ENCODE measurements at regions not wholly inside any gene's neighbourhood (a gene's known extent, or its start where the extent isn't known, plus 50 kb on each side); places are given as distances from the start of the nearest gene placed in this dataset.

- Histone ChIP-seq H3K36me3 (no peaks in the 10 kb centered on the region), H3K27me3 (no peaks in the 10 kb centered on the region), H3K4me1 (peaks cover 12 to 22% of the 10 kb centered on the region in 2 donors), H3K4me3 (no peak overlapping the region), H3K27ac (peak overlapping the region; percentile 6 to 65), H3K9me3 (no peaks in the 10 kb centered on the region)
- intact Hi-C loops (cut with DNase I): loop anchor here (2.0 kb wide), 1 partner anchor 14 kb away; no protein-coding TSS in a partner anchor
- DNase-seq (ENCODE audit: low spot score in 2 of 2): no peak
- TF ChIP-seq CTCF (IDR thresholded peaks at IDR 0.05): no peak
These were observed 83.2 kb downstream of the TTC32 start for GRCh38 chr2:19818543-19818942.

GRCh38 chr2:19818039-19818438, 83.7 kb downstream of the TTC32 start:
- peaks cover 12 to 25% of the 10 kb centered on the region in 2 donors for H3K4me1 ChIP-seq
- TF ChIP-seq CTCF (IDR thresholded peaks at IDR 0.05): no peak
- no peaks in the 10 kb centered on the region for H3K36me3 ChIP-seq
- H3K9me3 ChIP-seq: no peaks in the 10 kb centered on the region
- no peaks in the 10 kb centered on the region for H3K27me3 ChIP-seq
- peak overlapping the region in 1 of 2 donors; percentile 65 for H3K27ac ChIP-seq
- intact Hi-C loops (cut with DNase I): loop anchor here (2.0 kb wide), 1 partner anchor 13 kb away; no protein-coding TSS in a partner anchor
- no peak overlapping the region for H3K4me3 ChIP-seq
- no peak for DNase-seq (ENCODE audit: low spot score in 2 of 2)

DNA sequence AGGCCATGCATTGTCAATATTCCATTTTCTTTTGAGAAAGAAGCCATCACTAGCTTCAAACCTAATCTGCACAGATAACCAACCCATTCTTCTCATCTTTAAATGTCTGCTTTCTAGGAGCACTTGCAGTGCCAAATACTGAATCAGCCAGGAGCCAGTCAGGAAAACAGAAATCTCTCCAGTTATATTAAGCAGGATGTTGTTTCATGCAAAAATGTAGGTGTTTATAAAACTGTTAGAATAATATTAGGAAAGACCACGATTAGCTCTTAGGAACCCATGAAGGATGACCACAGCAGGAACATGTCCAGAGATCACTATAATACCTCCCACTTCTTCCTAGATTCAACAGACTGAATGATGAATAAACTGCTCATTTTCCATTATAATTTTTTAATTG, 86.0 kb downstream of the TTC32 start:
- TF ChIP-seq CTCF (IDR thresholded peaks at IDR 0.05): no peak
- H3K27me3 ChIP-seq: no peaks in the 10 kb centered on the region
- H3K9me3 ChIP-seq: no peaks in the 10 kb centered on the region
- no peaks in the 10 kb centered on the region for H3K36me3 ChIP-seq
- peaks cover 12 to 44% of the 10 kb centered on the region in 2 donors for H3K4me1 ChIP-seq
- intact Hi-C loops (cut with DNase I): no loop called here
- no peak for DNase-seq (ENCODE audit: low spot score in 2 of 2)
- H3K4me3 ChIP-seq: no peak overlapping the region
- H3K27ac ChIP-seq: peak overlapping the region in 1 of 2 donors; percentile 65

GRCh38 chr2:19812166-19812565, 89.6 kb downstream of the TTC32 start:
- H3K27me3 ChIP-seq: no peaks in the 10 kb centered on the region
- DNase-seq (ENCODE audit: low spot score in 2 of 2): peak in 1 of 2 donors; percentile 89
- intact Hi-C loops (cut with DNase I): loop anchor here (5.0 kb wide), 1 partner anchor 55 kb away; no protein-coding TSS in a partner anchor
- H3K9me3 ChIP-seq: no peaks in the 10 kb centered on the region
- H3K36me3 ChIP-seq: no peaks in the 10 kb centered on the region
- H3K27ac ChIP-seq: peak overlapping the region; percentile 82 to 89
- no peak overlapping the region for H3K4me3 ChIP-seq
- TF ChIP-seq CTCF (IDR thresholded peaks at IDR 0.05): no peak
- H3K4me1 ChIP-seq: peaks cover 0 to 38% of the 10 kb centered on the region in 2 donors

GRCh38 chr2:19811186-19811585, 90.6 kb downstream of the TTC32 start:
- H3K4me3 ChIP-seq: no peak overlapping the region
- no peaks in the 10 kb centered on the region for H3K27me3 ChIP-seq
- peaks cover 6 to 48% of the 10 kb centered on the region in 2 donors for H3K4me1 ChIP-seq
- H3K27ac ChIP-seq: peak overlapping the region; percentile 82 to 89
- DNase-seq (ENCODE audit: low spot score in 2 of 2): peak in 1 of 2 donors; percentile 60
- no peak for TF ChIP-seq CTCF (IDR thresholded peaks at IDR 0.05)
- no peaks in the 10 kb centered on the region for H3K9me3 ChIP-seq
- intact Hi-C loops (cut with DNase I): loop anchor here (5.0 kb wide), 1 partner anchor 54 kb away; no protein-coding TSS in a partner anchor
- H3K36me3 ChIP-seq: no peaks in the 10 kb centered on the region

All from ascending aorta (tissue), 2 donors.